ENCODE measurements at regions not wholly inside any gene's neighbourhood (a gene's known extent, or its start where the extent isn't known, plus 50 kb on each side); places are given as distances from the start of the nearest gene placed in this dataset.
A peak's percentile ranks its signal among the peaks of the same experiment; 100 is the strongest.

DNA sequence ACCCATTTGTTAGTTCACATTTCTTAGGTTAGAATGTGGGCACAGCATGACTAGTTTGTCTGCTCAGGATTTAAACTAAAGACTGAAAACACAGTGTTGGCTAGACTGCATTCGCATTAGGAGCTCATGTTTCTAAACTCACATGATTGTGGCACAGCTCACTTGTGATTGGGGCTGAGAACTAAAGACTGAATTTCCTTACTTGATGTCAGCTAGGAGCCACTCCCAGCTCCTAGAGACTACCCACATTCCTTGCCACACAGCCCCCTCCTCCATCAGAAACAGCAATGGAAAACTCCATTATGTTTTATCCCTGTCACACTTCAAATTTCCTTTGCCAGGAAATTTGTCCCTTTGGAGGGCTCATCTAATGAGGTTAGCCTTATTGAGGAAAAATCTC lies 170.2 kb upstream of the NUDT6 start:
- Histone ChIP-seq H4K20me1 (ENCODE audit: low read depth) (no peaks in the 10 kb centered on the region), H3K27ac (no peak overlapping the region), H3K4me1 (no peaks in the 10 kb centered on the region), H3K79me2 (ENCODE audit: low read depth) (no peaks in the 10 kb centered on the region), H2AFZ (replicated peaks) (no peak overlapping the region), H3K4me2 (no peak overlapping the region), H3F3A (ENCODE audit: low read depth) (no peaks in the 10 kb centered on the region), H3K9ac (no peak overlapping the region), H3K9me3 (ENCODE audit: low read depth) (no peaks in the 10 kb centered on the region), H3K4me3 (no peak overlapping the region), H3K27me3 (no peaks in the 10 kb centered on the region), H3K36me3 (no peaks in the 10 kb centered on the region)
- peaks cover 2% of the 10 kb centered on the region for H3K9me3 Mint-ChIP-seq
- no peaks in the 10 kb centered on the region for H3K4me1 Mint-ChIP-seq
- H3K27ac Mint-ChIP-seq, result no peak overlapping the region
- peaks cover 24% of the 10 kb centered on the region for H3K36me3 Mint-ChIP-seq
- H3K4me3 Mint-ChIP-seq, result no peak overlapping the region
- TF ChIP-seq EZH2phosphoT487 (IDR thresholded peaks at IDR 0.05) (no peak), EZH2 (IDR thresholded peaks at IDR 0.05) (no peak)
- TF ChIP-seq, protein P1, sequence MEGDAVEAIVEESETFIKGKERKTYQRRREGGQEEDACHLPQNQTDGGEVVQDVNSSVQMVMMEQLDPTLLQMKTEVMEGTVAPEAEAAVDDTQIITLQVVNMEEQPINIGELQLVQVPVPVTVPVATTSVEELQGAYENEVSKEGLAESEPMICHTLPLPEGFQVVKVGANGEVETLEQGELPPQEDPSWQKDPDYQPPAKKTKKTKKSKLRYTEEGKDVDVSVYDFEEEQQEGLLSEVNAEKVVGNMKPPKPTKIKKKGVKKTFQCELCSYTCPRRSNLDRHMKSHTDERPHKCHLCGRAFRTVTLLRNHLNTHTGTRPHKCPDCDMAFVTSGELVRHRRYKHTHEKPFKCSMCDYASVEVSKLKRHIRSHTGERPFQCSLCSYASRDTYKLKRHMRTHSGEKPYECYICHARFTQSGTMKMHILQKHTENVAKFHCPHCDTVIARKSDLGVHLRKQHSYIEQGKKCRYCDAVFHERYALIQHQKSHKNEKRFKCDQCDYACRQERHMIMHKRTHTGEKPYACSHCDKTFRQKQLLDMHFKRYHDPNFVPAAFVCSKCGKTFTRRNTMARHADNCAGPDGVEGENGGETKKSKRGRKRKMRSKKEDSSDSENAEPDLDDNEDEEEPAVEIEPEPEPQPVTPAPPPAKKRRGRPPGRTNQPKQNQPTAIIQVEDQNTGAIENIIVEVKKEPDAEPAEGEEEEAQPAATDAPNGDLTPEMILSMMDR (IDR thresholded peaks at IDR 0.05), result no peak
- DNase-seq (ENCODE audit: low spot score), result no peak
- H3K27me3 Mint-ChIP-seq (ENCODE audit: insufficient read depth, low read depth), result no peaks in the 10 kb centered on the region

DNA sequence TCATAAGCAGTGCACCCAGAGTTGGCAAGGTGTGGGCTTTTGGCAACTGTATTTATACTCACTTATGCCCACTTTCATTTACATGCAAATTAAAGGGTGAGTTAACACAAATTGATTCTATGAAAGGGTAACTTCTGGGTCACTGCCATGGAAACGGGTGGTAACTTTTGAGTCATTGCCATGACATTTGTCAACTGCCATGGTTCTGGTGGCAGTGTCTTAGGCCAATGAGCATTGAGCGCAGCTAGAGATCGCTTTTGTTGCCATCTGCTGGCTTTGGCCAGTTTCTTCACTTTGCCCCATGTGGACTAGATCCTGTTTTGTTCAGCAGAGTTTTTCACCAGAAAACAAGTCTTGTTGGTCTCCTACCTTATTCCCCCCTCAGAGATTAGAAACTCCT lies 170.8 kb upstream of the NUDT6 start:
- Histone ChIP-seq H3K4me3 (no peak overlapping the region), H3K9ac (no peak overlapping the region), H3K79me2 (ENCODE audit: low read depth) (no peaks in the 10 kb centered on the region), H3F3A (ENCODE audit: low read depth) (no peaks in the 10 kb centered on the region), H4K20me1 (ENCODE audit: low read depth) (no peaks in the 10 kb centered on the region), H3K27me3 (no peaks in the 10 kb centered on the region), H3K36me3 (no peaks in the 10 kb centered on the region), H2AFZ (replicated peaks) (no peak overlapping the region), H3K4me2 (no peak overlapping the region), H3K4me1 (no peaks in the 10 kb centered on the region), H3K27ac (no peak overlapping the region), H3K9me3 (ENCODE audit: low read depth) (no peaks in the 10 kb centered on the region)
- Mint-ChIP-seq H3K9me3 (no peaks in the 10 kb centered on the region), H3K27ac (no peak overlapping the region), H3K4me1 (no peaks in the 10 kb centered on the region), H3K36me3 (peaks cover 23% of the 10 kb centered on the region), H3K27me3 (ENCODE audit: insufficient read depth, low read depth) (no peaks in the 10 kb centered on the region), H3K4me3 (no peak overlapping the region)
- no peak for DNase-seq (ENCODE audit: low spot score)
- no peak for TF ChIP-seq EZH2 (IDR thresholded peaks at IDR 0.05)
- no peak for TF ChIP-seq EZH2phosphoT487 (IDR thresholded peaks at IDR 0.05)
- TF ChIP-seq, protein P1 (IDR thresholded peaks at IDR 0.05), result no peak

GRCh38 chr4:123096038-123096437 lies 173.6 kb upstream of the NUDT6 start:
- no peak overlapping the region for H2AFZ ChIP-seq (replicated peaks)
- DNase-seq (ENCODE audit: low spot score), result peak; percentile 70
- H3K4me1 ChIP-seq, result peaks cover 11% of the 10 kb centered on the region
- H3K36me3 ChIP-seq, result no peaks in the 10 kb centered on the region
- no peaks in the 10 kb centered on the region for H3K9me3 ChIP-seq (ENCODE audit: low read depth)
- no peak overlapping the region for H3K27ac ChIP-seq
- H4K20me1 ChIP-seq (ENCODE audit: low read depth), result no peaks in the 10 kb centered on the region
- H3K36me3 Mint-ChIP-seq, result peaks cover 18% of the 10 kb centered on the region
- H3K27ac Mint-ChIP-seq, result no peak overlapping the region
- no peaks in the 10 kb centered on the region for H3F3A ChIP-seq (ENCODE audit: low read depth)
- peaks cover 6% of the 10 kb centered on the region for H3K4me1 Mint-ChIP-seq
- H3K4me3 ChIP-seq, result no peak overlapping the region
- no peaks in the 10 kb centered on the region for H3K27me3 ChIP-seq
- no peak overlapping the region for H3K9ac ChIP-seq
- TF ChIP-seq, protein P1 (IDR thresholded peaks at IDR 0.05), result peak; percentile 76
- no peak for TF ChIP-seq EZH2 (IDR thresholded peaks at IDR 0.05)
- no peak for TF ChIP-seq EZH2phosphoT487 (IDR thresholded peaks at IDR 0.05)
- no peaks in the 10 kb centered on the region for H3K9me3 Mint-ChIP-seq
- H3K27me3 Mint-ChIP-seq (ENCODE audit: insufficient read depth, low read depth), result no peaks in the 10 kb centered on the region
- no peaks in the 10 kb centered on the region for H3K79me2 ChIP-seq (ENCODE audit: low read depth)
- no peak overlapping the region for H3K4me2 ChIP-seq
- no peak overlapping the region for H3K4me3 Mint-ChIP-seq

Measured in neural progenitor cell (in vitro differentiated cells).